SK-N-SH (cell line): ENCODE measurements at regions not wholly inside any gene's neighbourhood (a gene's known extent, or its start where the extent isn't known, plus 50 kb on each side); places are given as distances from the start of the nearest gene placed in this dataset.

ENCODE experiments used
- CTCF ChIA-PET: fragments of 300-600, 350-600 bp; formaldehyde crosslinking; extraction: SDS; loops from one replicate; lab custom pipeline; 2021; lab: Yijun Ruan, JAX
- POLR2A ChIA-PET: fragments of 350-600 bp; sonication (Branson Sonifier 250); formaldehyde crosslinking; extraction: SDS; loops from one replicate; lab custom pipeline; 2020; ENCODE audit warnings: antibody characterized with exemption, inconsistent platforms; lab: Yijun Ruan, JAX
- DNase-seq: peaks from one replicate; pipeline ENCODE4 v3.0.0; 2012
- H2AFZ ChIP-seq: fragments of 200-600 bp; sonication (generic); 2 replicates; pipeline ENCODE4 v1.8.1; 2016; ENCODE audit warnings: antibody characterized with exemption, mild to moderate bottlenecking, low read depth
- H3F3A ChIP-seq: fragments of 200-600 bp; sonication (generic); replicated peaks from 2 replicates; pipeline ENCODE3; 2016; ENCODE audit warnings: antibody characterized with exemption, mild to moderate bottlenecking; ENCODE audit not compliant: insufficient read depth
- H3K27ac ChIP-seq, 2 experiments: fragments of 200-500 bp in 1 of 2; fragments of 200-600 bp in 1 of 2; sonication (Bioruptor generic) in 1 of 2; sonication (generic), shearing (Covaris generic) in 1 of 2; 2 replicates each; pipeline versions ENCODE4 v1.5.1 to v1.6.1; 2014 to 2016; ENCODE audit warnings: low read depth in 2 of 2, inconsistent platforms in 1 of 2, low read length in 1 of 2, mild to moderate bottlenecking in 1 of 2, mixed read lengths in 1 of 2
- H3K27me3 ChIP-seq: fragments of 200-600 bp; sonication (generic), shearing (Covaris generic); 2 replicates; pipeline ENCODE4 v1.6.1; 2016; ENCODE audit warnings: mixed run types; ENCODE audit not compliant: insufficient read depth
- H3K36me3 ChIP-seq, 2 experiments: fragments of 200-500 bp in 1 of 2; fragments of 200-600 bp in 1 of 2; sonication (Bioruptor generic) in 1 of 2; sonication (generic) in 1 of 2; replicated peaks in 1 of 2; 2 replicates each; pipeline versions ENCODE3 to v1.5.1; 2014 to 2016; ENCODE audit warnings: low read length in 1 of 2, mild to moderate bottlenecking in 1 of 2; ENCODE audit not compliant: insufficient read depth in 2 of 2, control insufficient read depth in 1 of 2
- H3K4me1 ChIP-seq, 2 experiments: fragments of 200-500 bp in 1 of 2; fragments of 200-600 bp in 1 of 2; sonication (Bioruptor generic) in 1 of 2; sonication (generic), shearing (Covaris generic) in 1 of 2; 2 replicates each; pipeline versions ENCODE4 v1.5.1 to v1.6.1; 2014 to 2016; ENCODE audit warnings: low read depth in 1 of 2, low read length in 1 of 2, mixed run types in 1 of 2; ENCODE audit not compliant: insufficient read depth in 2 of 2, control insufficient read depth in 1 of 2
- H3K4me2 ChIP-seq: fragments of 200-600 bp; sonication (generic), shearing (Covaris generic); 2 replicates; pipeline ENCODE4 v1.6.1; 2017; ENCODE audit warnings: mixed run types
- H3K4me3 ChIP-seq, 2 experiments: fragments of 200-500 bp in 1 of 2; fragments of 200-600 bp in 1 of 2; sonication (Bioruptor generic) in 1 of 2; sonication (generic), shearing (Covaris generic) in 1 of 2; 2 replicates each; pipeline versions ENCODE4 v1.5.1 to v1.8.1; 2014 to 2016; ENCODE audit warnings: low read depth in 2 of 2, inconsistent platforms in 1 of 2, low read length in 1 of 2, mild to moderate bottlenecking in 1 of 2, mixed read lengths in 1 of 2, moderate library complexity in 1 of 2
- H3K79me2 ChIP-seq: fragments of 200-600 bp; sonication (generic); 2 replicates; pipeline ENCODE4 v1.8.1; 2017; ENCODE audit warnings: mild to moderate bottlenecking; ENCODE audit not compliant: insufficient read depth
- H3K9ac ChIP-seq: fragments of 200-600 bp; sonication (generic); 2 replicates; pipeline ENCODE4 v1.6.1; 2017; ENCODE audit warnings: mixed run types
- H3K9me2 ChIP-seq: fragments of 200-600 bp; sonication (generic); 2 replicates; pipeline ENCODE4 v1.6.1; 2017; ENCODE audit warnings: mixed run types
- H3K9me3 ChIP-seq: fragments of 200-600 bp; sonication (generic); 2 replicates; pipeline ENCODE4 v1.6.1; 2017; ENCODE audit warnings: mixed run types, mild to moderate bottlenecking, moderate library complexity
- H4K20me1 ChIP-seq: fragments of 200-600 bp; sonication (generic); 2 replicates; pipeline ENCODE4 v1.6.1; 2017; ENCODE audit warnings: mild to moderate bottlenecking, mixed run types; ENCODE audit not compliant: insufficient read depth
- CHD2 ChIP-seq: fragments of 150-350 bp; IDR thresholded peaks from 2 replicates; pipeline ENCODE4 v1.6.1; 2018; ENCODE audit warnings: low read length; ENCODE audit not compliant: partially characterized antibody
- CTCF ChIP-seq: fragments of 200-600 bp; sonication (generic); IDR thresholded peaks from 2 replicates; pipeline ENCODE4 v1.6.1; 2017; ENCODE audit warnings: antibody characterized with exemption, mild to moderate bottlenecking, moderate library complexity
- ELF1 ChIP-seq: IDR thresholded peaks from 2 replicates; pipeline ENCODE4 v1.4.0; 2012
- EP300 ChIP-seq, 2 experiments: IDR thresholded peaks; 2 replicates each; pipeline versions ENCODE4 v1.4.0 to v1.6.1; 2012; ENCODE audit warnings: borderline replicate concordance in 1 of 2, low read depth in 1 of 2, low read length in 1 of 2
- FOXJ3 ChIP-seq: sonication (generic); formaldehyde crosslinking; IDR thresholded peaks from 2 replicates; pipeline ENCODE4 v1.5.1; 2020; ENCODE audit warnings: mild to moderate bottlenecking, missing genetic modification reagents
- FOXM1 ChIP-seq: IDR thresholded peaks from 2 replicates; pipeline ENCODE4 v1.4.0; 2012; ENCODE audit warnings: low read depth, mild to moderate bottlenecking
- GATA2 ChIP-seq: sonication (generic); formaldehyde crosslinking; IDR thresholded peaks from 2 replicates; pipeline ENCODE4 v1.5.0; 2020; ENCODE audit warnings: mild to moderate bottlenecking, missing genetic modification reagents
- MEF2A ChIP-seq: IDR thresholded peaks from 2 replicates; pipeline ENCODE4 v1.4.0; 2012; ENCODE audit warnings: low read depth, borderline replicate concordance
- NFIC ChIP-seq: IDR thresholded peaks from 2 replicates; pipeline ENCODE4 v1.4.0; 2012; ENCODE audit warnings: borderline replicate concordance
- RAD21 ChIP-seq: IDR thresholded peaks from 2 replicates; pipeline ENCODE4 v1.6.1; 2012; ENCODE audit warnings: mild to moderate bottlenecking, low read length
- RFX5 ChIP-seq: IDR thresholded peaks from 2 replicates; pipeline ENCODE4 v1.6.1; 2012; ENCODE audit warnings: mild to moderate bottlenecking, improper control_type of control experiment, low read length
- RXRA ChIP-seq: IDR thresholded peaks from 2 replicates; pipeline ENCODE4 v1.4.0; 2012; ENCODE audit warnings: low read depth, mild to moderate bottlenecking, borderline replicate concordance
- USF2 ChIP-seq: fragments of 150-350 bp; IDR thresholded peaks from 2 replicates; pipeline ENCODE4 v1.6.1; 2017; ENCODE audit warnings: antibody characterized with exemption, low read length, low read depth, borderline replicate concordance
- YY1 ChIP-seq: IDR thresholded peaks from 2 replicates; pipeline ENCODE4 v1.4.0; 2012; ENCODE audit warnings: low read depth, mild to moderate bottlenecking
- WGBS: methylation state at CpG from one replicate; pipeline ENCODE4 v1.1.6; 2017; ENCODE audit warnings: low lambda C conversion rate; 5-methylcytosine and 5-hydroxymethylcytosine counted together
- TF ChIP-seq, protein P1 (sequence below): IDR thresholded peaks from 2 replicates; pipeline ENCODE4; 2012
- TF ChIP-seq, protein P2 (sequence below): IDR thresholded peaks from 2 replicates; pipeline ENCODE4 v1.4.0; 2012; ENCODE audit warnings: low read depth

- no peaks in the 10 kb centered on the region for H3K4me1 ChIP-seq
- no peaks in the 10 kb centered on the region for H3F3A ChIP-seq
- DNase-seq, result no peak
- H3K36me3 ChIP-seq, result no peaks in the 10 kb centered on the region
- H3K4me2 ChIP-seq, result no peak overlapping the region
- H3K79me2 ChIP-seq, result no peaks in the 10 kb centered on the region
- TF ChIP-seq CTCF, result no peak
- TF ChIP-seq, all 33 proteins: peak for 0
- Histone ChIP-seq H3K9me2 (no peaks in the 10 kb centered on the region), H3K9ac (no peak overlapping the region), H2AFZ (no peak overlapping the region), H3K27me3 (no peaks in the 10 kb centered on the region), H3K4me3 (no peak overlapping the region), H3K9me3 (0 out of 2 replicates have a peak, but pooled peaks cover 7% of the 10 kb centered on the region), H3K27ac (no peak overlapping the region), H4K20me1 (no peaks in the 10 kb centered on the region)
- CTCF ChIA-PET, result no interaction called here
- POLR2A ChIA-PET, result no interaction called here
- 39% methylated on average over 2 of the region's 2 CpGs for WGBS
Observed at GRCh38 chr4:152148057-152148456, 387.2 kb upstream of the GATB start.

- Histone ChIP-seq H3K4me3 (no peak overlapping the region), H3K9ac (no peak overlapping the region), H3K9me3 (0 out of 2 replicates have a peak, but pooled peaks cover 7% of the 10 kb centered on the region), H3K4me2 (no peak overlapping the region), H3K79me2 (no peaks in the 10 kb centered on the region), H3K4me1 (no peaks in the 10 kb centered on the region), H2AFZ (no peak overlapping the region), H3K27me3 (no peaks in the 10 kb centered on the region), H3F3A (no peaks in the 10 kb centered on the region), H3K9me2 (no peaks in the 10 kb centered on the region), H3K36me3 (no peaks in the 10 kb centered on the region), H4K20me1 (no peaks in the 10 kb centered on the region), H3K27ac (no peak overlapping the region)
- ChIA-PET POLR2A (no interaction called here), CTCF (no interaction called here)
- no peak for DNase-seq
- 0% methylated on average over 1 of the region's 1 CpG for WGBS
- TF ChIP-seq FOXJ3 (no peak), RAD21 (no peak), RFX5 (no peak), CHD2 (no peak), GATA2 (CRISPR knock-in tag) (no peak)
- TF ChIP-seq, protein P1, sequence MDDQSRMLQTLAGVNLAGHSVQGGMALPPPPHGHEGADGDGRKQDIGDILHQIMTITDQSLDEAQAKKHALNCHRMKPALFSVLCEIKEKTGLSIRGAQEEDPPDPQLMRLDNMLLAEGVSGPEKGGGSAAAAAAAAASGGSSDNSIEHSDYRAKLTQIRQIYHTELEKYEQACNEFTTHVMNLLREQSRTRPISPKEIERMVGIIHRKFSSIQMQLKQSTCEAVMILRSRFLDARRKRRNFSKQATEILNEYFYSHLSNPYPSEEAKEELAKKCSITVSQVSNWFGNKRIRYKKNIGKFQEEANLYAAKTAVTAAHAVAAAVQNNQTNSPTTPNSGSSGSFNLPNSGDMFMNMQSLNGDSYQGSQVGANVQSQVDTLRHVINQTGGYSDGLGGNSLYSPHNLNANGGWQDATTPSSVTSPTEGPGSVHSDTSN, result no peak
Observed at GRCh38 chr4:152146244-152146643, 385.4 kb upstream of the GATB start.

- Histone ChIP-seq H3K36me3 (no peaks in the 10 kb centered on the region), H3K27ac (no peak overlapping the region), H2AFZ (no peak overlapping the region), H3K79me2 (no peaks in the 10 kb centered on the region), H3K4me3 (no peak overlapping the region), H3F3A (no peaks in the 10 kb centered on the region), H3K4me2 (no peak overlapping the region), H3K27me3 (no peaks in the 10 kb centered on the region), H3K9me2 (no peaks in the 10 kb centered on the region), H3K4me1 (no peaks in the 10 kb centered on the region), H4K20me1 (no peaks in the 10 kb centered on the region), H3K9me3 (0 out of 2 replicates have a peak, but pooled peaks cover 7% of the 10 kb centered on the region), H3K9ac (no peak overlapping the region)
- CTCF ChIA-PET, result interaction anchor here (0.7 kb wide), 1 partner anchor 236 kb away, joined by 3 read pairs; no protein-coding TSS in a partner anchor
- POLR2A ChIA-PET, result no interaction called here
- no peak for DNase-seq
- no peak for TF ChIP-seq CHD2
- TF ChIP-seq ELF1, result no peak
- no peak for TF ChIP-seq USF2
- TF ChIP-seq, protein P2, sequence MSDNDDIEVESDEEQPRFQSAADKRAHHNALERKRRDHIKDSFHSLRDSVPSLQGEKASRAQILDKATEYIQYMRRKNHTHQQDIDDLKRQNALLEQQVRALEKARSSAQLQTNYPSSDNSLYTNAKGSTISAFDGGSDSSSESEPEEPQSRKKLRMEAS, result no peak
- no peak for TF ChIP-seq CTCF
- no peak for TF ChIP-seq MEF2A
- TF ChIP-seq EP300 (IDR thresholded peaks at IDR 0.05; ENCODE audit: borderline replicate concordance in 1 of 2, low read depth in 1 of 2, low read length in 1 of 2), result no peak
- no peak for TF ChIP-seq GATA2 (CRISPR knock-in tag)
- TF ChIP-seq RXRA, result no peak
- TF ChIP-seq YY1, result no peak
- no peak for TF ChIP-seq NFIC
- TF ChIP-seq FOXM1, result no peak
Observed at GRCh38 chr4:152143806-152144205, 383.0 kb upstream of the GATB start.
